PFSK-1 (cell line): ENCODE measurements at regions not wholly inside any gene's neighbourhood (a gene's known extent, or its start where the extent isn't known, plus 50 kb on each side); places are given as distances from the start of the nearest gene placed in this dataset.

Experiments used
- REST ChIP-seq, 2 experiments: IDR thresholded peaks; 2 replicates each; pipeline versions ENCODE4 v1.6.1 to v1.8.0; 2011 to 2012; ENCODE audit warnings: low read depth in 2 of 2, low read length in 2 of 2, control low read depth in 1 of 2, inconsistent platforms in 1 of 2, mild to moderate bottlenecking in 1 of 2, moderate library complexity in 1 of 2; ENCODE audit not compliant: insufficient read depth in 1 of 2
- TAF1 ChIP-seq: IDR thresholded peaks from 2 replicates; pipeline ENCODE4 v1.6.1; 2012; ENCODE audit warnings: low read length, control low read depth, borderline replicate concordance; ENCODE audit not compliant: insufficient read depth

- TF ChIP-seq REST (IDR thresholded peaks at IDR 0.05; ENCODE audit: insufficient read depth in 1 of 2, low read depth in 2 of 2, low read length in 2 of 2) (no peak), TAF1 (no peak)
Measured at GRCh38 chr1:218886101-218886871, 287.4 kb upstream of the LYPLAL1 start.
